ENCODE measurements at regions not wholly inside any gene's neighbourhood (a gene's known extent, or its start where the extent isn't known, plus 50 kb on each side); places are given as distances from the start of the nearest gene placed in this dataset.
"Not testable (repeated sequence)": the region's sequence is repeated elsewhere in the genome, so short reads cannot be mapped to it uniquely, and the experiment has no call there.

DNA sequence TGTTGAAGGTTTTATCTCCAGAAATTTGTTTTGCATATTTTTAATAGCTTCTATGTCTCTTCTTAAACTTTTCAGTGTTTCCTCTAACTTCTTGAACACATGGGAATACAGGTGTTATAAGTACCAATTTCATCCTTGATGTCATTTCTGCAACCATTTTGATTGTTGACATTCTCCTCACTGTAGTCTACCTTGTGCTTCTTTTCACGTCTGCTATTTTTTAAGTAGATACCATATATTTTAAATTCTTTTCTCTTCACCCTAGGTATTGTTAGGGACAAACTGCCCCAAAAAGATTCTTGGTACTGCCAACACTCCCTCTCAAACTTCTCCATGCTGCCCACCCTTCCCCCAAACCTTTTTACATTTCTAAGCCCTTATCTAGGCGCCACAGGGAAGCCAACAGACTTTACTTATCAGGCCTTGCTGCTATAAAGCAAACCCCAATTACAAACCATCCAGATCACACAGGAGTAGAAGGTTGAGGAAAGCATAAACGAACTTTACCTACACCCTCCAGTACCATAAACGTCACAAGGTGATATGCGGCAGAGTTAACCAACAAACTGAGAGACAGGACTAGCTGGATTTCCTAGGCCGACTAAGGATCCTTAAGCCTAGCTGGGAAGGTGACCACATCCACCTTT is 1165.3 kb downstream of the TAF11L14 start:
- DNase-seq (ENCODE audit: low spot score), result no peak

DNA sequence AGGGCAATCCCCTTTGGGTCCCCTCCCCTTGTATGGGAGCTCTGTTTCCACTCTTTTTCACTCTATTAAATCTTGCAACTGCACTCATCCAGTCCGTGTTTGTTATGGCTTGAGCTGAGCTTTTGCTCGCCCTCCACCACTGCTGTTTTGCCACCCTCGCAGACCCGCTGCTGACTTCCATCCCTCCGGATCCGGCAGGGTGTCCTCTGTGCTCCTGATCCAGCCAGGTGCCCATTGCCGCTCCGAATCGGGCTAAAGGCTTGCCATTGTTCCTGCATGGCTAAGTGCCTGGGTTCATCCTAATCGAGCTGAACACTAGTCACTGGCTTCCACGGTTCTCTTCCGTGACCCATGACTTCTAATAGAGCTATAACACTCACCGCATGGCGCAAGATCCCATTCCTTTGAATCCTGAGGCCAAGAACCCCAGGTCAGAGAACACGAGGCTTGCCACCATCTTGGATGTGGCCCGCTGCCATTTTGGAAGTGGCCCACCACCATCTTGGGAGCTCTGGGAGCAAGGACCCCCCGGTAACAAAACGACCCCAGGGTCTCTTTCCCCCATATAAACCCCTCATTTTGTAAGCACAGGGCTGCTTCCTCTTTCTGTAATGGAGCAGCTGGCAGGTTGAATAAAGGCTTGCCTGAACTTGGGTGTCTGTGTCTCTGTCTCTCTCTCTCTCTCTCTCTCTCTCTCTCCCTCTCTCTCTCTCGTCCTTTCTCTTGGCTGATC is 1166.2 kb downstream of the TAF11L14 start:
- DNase-seq (ENCODE audit: low spot score), result no peak

- DNase-seq (ENCODE audit: low spot score), result not testable (repeated sequence)
Observed at GRCh38 chr5:18801413-18801812, 1167.2 kb downstream of the TAF11L14 start.

DNA sequence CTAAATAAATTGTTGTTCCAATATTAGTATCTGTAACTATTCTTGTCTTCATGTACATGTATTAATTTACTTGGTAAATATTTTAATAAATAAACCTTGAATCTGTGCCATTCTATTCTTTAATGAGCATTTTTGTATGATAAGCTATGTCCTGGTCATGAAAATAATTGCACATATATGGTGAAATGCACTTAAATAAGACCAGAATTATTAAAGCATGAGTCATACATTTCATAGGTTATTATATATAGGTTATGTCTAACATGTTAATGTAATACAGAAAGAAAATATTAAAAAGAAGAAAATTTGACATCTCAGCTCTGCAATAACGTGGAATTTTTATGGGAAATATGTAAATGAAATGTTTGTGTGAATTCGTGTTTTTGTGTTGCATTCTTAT is 1168.1 kb downstream of the TAF11L14 start:
- DNase-seq (ENCODE audit: low spot score), result no peak

DNA sequence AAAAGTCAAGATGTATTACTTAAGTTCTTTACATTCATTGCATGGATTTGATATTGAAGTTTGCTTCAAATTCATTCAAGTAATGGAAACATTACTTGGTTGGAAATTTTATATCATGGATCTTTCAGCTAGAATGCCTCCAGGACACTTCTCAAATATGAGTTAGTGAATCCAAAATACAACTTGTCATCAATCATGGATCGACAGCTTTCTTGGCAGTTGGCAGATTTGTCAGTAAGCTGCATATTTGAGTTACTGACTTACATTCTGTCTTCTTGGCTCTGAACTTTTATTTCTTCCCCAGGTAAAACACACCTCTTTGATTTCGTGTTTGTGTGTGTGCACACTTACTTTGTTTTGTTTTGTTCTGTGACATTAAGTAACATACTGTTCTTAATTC is 1171.1 kb downstream of the TAF11L14 start:
- DNase-seq (ENCODE audit: low spot score), result no peak

- DNase-seq (ENCODE audit: low spot score), result no peak
Observed at GRCh38 chr5:18807256-18808149, 1173.2 kb downstream of the TAF11L14 start.

DNA sequence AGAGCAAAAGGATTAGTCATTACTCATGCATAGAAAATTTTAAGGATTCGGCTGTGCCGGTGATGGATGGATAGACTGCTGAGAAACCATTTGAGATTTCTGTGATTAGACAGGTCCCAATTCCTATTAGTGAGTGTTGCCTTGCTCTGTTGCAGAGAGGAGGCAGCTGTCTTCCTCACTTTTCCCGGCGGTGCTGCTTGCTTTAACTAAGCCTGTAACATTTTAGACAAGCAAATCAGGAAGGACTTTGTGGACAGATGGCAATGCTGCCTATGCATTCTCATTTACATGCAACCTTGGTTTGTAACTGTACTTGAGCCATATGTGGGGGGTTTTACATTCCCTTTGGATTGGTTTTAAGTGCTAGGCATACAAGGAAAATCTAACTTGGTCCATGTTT is 1176.3 kb downstream of the CDH18 start:
- DNase-seq (ENCODE audit: low spot score), result no peak

GRCh38 chr5:18828351-18828750 is 1159.6 kb downstream of the CDH18 start:
- DNase-seq (ENCODE audit: low spot score), result no peak

GRCh38 chr5:18829539-18829938 is 1158.5 kb downstream of the CDH18 start:
- no peak for DNase-seq (ENCODE audit: low spot score)

GRCh38 chr5:18850216-18850615 is 1137.8 kb downstream of the CDH18 start:
- DNase-seq (ENCODE audit: low spot score), result no peak

DNA sequence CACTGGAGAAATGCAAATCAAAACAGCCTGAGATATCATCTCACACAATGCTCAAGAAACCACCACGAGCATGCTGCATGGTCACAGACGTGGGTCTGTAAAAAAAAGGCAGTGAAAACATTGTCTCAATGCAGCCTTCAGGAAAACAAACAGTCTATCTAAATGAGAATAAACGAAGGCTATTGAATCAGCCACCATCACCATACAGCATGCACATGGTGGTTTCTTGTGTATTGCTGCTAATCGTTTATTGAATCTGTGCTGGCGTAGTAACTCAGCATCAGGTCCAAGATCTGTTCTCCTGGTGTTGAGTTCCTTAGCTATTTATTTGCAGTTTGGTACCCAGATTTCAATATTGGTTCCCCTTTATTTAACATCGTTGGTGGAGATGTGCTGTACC is 1115.0 kb downstream of the CDH18 start:
- DNase-seq (ENCODE audit: low spot score), result no peak

DNA sequence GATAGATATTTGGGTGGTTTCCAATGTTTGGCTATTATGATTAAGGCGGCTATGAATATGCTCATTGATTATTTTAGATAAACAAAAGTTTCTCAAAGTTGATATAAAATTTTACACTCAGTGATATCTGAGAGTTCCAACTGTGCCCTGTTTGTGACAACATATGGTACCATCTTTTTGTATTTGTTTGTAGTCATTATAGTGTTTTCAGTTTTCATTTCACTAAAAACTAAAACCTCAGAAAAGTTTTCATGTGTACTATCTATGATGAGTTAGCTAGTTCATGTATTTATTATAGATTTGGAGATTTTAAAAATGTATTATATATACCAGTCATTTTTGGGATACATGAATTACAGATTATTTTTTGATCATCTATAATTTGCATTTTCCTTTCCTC is 1111.4 kb downstream of the CDH18 start:
- no peak for DNase-seq (ENCODE audit: low spot score)

DNA sequence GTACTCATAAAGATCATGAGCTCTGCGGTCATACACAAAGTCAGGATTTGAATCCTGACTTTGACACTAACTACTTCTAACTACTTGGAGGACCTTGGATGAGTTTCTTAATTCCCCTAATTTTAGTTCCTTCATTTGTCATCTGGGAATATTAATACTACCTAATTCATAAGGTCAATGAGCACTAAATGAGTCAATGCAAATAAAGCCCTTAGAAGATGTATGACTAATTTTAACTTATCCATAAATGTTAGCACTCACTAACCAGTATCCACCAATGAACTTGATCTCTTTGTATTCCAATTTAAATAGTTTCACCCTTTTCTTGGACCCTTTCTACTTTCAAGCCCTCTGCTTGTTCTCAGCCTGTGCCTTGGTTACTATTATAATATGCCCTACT is 1106.4 kb downstream of the CDH18 start:
- no peak for DNase-seq (ENCODE audit: low spot score)

DNA sequence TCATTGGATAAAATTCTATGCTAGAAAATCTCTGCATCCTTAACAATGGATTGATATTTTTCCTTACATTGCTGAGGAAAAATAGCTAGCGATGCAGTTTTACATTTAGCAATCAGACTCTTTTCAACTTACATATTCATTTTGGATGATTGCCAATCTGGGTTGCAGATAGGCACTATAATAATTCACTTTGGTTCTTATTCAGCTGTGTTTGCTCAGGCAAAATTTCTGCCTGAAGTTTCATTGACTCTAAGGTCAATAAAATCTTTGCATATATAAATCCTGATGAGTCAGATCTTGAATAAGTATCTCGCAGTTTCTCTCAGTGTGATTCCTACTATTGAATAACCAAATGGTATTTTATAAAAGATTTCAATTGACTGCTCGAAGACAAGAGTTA is 1105.8 kb downstream of the CDH18 start:
- no peak for DNase-seq (ENCODE audit: low spot score)

DNA sequence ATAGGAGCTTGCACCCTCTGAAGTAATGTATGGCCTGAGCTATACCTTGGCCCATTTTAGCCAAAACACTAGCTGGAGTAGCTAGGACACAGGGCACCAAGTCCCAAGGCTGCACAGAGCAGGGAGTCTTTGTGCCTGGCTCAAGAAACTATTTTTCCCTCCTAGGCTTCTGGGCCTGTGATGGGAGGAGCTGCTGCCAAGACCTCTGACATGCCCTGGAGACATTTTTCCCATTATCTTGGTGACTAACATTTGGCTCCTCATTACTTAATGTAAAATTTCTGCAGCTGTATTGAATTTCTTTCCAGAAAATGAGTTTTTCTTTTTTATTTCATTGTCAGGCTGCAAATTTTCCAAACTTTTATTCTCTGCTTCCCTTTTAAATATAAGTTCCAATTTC is 1099.2 kb downstream of the CDH18 start:
- no peak for DNase-seq (ENCODE audit: low spot score)

DNA sequence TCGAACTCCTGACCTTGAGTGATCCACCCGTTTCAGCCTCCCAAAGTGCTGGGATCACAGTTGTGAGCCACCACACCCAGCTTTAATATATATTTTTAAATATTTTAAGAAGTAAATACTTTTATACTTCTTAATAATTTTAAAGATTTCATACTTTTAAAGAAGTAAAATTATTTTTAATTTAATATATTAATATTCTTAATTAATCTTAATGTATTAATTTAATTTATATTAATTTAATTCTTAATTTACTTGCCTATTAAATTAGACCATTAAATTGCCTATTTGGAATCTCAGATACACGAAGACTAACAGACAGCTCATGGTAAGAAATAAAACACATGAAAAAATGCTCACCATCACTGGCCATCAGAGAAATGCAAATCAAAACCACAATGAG is 1087.4 kb downstream of the CDH18 start:
- DNase-seq (ENCODE audit: low spot score), result no peak

DNA sequence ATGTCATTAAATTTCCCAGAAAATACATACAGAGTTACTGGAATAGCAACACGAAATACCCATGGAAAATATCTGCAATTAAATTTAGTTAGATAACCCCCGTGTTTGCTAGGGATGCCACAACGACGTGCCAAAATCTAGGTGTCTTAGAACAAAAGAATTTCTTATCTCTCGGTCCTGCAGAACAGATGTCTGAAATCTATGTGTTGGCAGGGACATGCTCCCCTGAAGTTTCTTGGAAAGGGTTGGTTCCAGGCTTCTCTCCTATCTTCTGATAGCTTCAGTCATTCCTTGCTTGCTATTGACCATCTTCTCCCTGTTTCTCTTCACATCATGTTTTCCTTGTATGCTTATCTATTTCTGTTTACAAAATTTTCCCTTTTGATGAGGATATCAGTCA is 1067.0 kb downstream of the CDH18 start:
- no peak for DNase-seq (ENCODE audit: low spot score)

DNA sequence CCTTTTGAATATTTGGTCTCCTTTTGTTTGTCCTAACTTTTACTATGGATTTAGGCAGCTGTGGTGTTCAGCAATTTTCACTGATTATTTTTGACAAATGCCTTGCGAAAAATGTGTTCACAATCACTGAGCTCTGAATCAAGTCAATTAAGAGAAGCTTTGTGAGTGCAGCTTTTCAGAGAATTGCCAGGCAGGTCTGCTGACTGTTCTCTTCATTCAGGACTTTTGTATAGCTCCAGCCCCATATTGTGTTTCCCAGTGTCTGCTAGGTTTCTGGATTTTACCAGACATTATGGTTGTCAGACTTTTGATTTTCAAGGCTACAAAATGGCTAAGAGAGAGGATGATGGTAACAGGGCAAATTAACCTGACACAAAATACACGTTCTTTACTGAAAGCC is 1055.9 kb downstream of the CDH18 start:
- DNase-seq (ENCODE audit: low spot score), result no peak

DNA sequence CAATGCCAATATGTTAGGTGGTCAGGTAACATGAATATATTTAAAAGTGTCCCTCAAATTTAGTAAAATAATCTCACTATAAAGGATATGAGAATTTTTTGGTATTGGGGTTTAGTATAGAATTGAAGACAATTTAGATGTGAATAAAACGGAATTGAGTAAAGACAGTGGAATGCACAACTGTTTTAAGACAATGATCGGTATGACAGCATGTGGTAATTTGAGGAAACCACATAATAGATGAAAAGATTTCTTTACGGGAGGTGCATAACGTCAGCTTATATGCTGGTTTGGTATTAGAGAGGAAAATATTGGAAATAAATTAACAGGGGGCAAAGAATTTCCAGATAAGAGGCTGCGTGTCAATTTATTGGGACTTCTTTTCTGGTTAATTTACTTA is 1043.2 kb downstream of the CDH18 start:
- no peak for DNase-seq (ENCODE audit: low spot score)

GRCh38 chr5:18954239-18954638 is 1033.8 kb downstream of the CDH18 start:
- DNase-seq (ENCODE audit: low spot score), result no peak

DNA sequence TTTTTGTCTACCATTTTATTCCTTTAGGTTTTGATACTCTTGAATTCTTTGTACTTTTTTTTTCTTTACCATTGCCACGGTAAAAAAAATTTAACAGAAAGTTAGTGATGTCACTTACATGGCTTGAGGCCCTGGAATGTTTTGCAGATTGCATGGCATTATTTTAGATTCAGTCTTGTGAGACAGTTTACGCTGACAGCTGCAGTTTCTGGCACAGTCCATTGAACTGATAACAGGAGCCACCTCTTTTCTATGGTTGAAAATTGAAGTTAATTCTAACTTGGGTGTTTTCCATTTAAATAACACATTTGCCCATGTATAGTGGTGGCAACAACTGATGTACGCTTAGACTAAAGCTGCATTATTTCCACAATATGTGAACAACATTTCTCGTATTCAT is 1028.5 kb downstream of the CDH18 start:
- DNase-seq (ENCODE audit: low spot score), result no peak

- no peak for DNase-seq (ENCODE audit: low spot score)
Observed at GRCh38 chr5:18961234-18961633, 1026.8 kb downstream of the CDH18 start.

- DNase-seq (ENCODE audit: low spot score), result no peak
Observed at GRCh38 chr5:18965893-18966292, 1022.1 kb downstream of the CDH18 start.
